ENCODE measurements at regions not wholly inside any gene's neighbourhood (a gene's known extent, or its start where the extent isn't known, plus 50 kb on each side); places are given as distances from the start of the nearest gene placed in this dataset.

GRCh38 chr13:74895042-74895796, 586.8 kb downstream of the TBC1D4 start:
- H3K4me3 ChIP-seq (ENCODE audit: control insufficient read depth, low read depth, low read length), result no peak overlapping the region
- no peak for TF ChIP-seq CTCF (IDR thresholded peaks at IDR 0.05; ENCODE audit: control insufficient read depth, insufficient read depth, low read depth, low read length, missing control alignments)
- DNase-seq (ENCODE audit: low read depth), result no peak

- no peak for DNase-seq (ENCODE audit: low read depth)
- no peak overlapping the region for H3K4me3 ChIP-seq (ENCODE audit: control insufficient read depth, low read depth, low read length)
- no peak for TF ChIP-seq CTCF (IDR thresholded peaks at IDR 0.05; ENCODE audit: control insufficient read depth, insufficient read depth, low read depth, low read length, missing control alignments)
These were observed 589.9 kb downstream of the TBC1D4 start for GRCh38 chr13:74892096-74892495.

DNA sequence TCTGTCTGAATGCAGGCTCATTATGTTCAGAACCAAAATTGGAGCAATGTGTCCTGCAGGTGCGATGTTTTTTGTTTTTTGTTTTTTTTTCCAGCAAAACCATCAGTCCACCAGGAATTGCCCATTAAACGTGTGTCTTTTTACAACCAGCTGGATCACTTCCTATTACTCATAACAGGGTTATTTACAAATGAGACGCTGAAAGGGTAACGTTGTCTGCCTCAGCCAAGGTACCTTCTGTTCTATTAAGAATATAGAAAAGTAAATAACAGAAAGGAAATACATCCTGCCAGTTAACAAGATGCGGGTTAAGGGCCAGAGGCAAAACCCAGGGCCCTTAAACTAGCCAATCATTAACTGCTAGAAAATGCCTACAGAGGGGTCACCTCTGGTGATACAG, 590.4 kb downstream of the TBC1D4 start:
- TF ChIP-seq CTCF (IDR thresholded peaks at IDR 0.05; ENCODE audit: control insufficient read depth, insufficient read depth, low read depth, low read length, missing control alignments), result no peak
- no peak for DNase-seq (ENCODE audit: low read depth)
- H3K4me3 ChIP-seq (ENCODE audit: control insufficient read depth, low read depth, low read length), result no peak overlapping the region

- H3K4me3 ChIP-seq (ENCODE audit: control insufficient read depth, low read depth, low read length), result no peak overlapping the region
- no peak for DNase-seq (ENCODE audit: low read depth)
- TF ChIP-seq CTCF (IDR thresholded peaks at IDR 0.05; ENCODE audit: control insufficient read depth, insufficient read depth, low read depth, low read length, missing control alignments), result no peak
These were observed 592.6 kb downstream of the TBC1D4 start for GRCh38 chr13:74889321-74889720.

DNA sequence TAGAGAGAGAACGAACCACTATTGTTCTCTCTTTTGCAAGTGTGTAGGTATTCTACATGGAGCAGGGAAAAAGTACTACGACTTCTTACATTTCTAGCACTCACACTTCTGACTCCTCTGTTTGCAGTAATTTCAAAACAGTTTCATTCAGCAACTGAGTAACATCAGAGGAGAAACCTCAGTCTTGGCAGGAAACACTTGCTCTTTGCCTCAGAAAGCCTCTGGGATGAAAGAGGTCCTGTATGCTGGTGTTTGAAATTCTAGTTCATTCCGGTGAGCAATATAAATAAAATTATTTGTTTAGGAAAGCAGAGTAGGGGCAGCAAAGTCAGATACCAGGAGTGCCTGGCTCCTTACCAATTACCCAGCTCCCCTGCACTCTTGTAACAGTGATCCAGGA, 595.5 kb downstream of the TBC1D4 start:
- TF ChIP-seq CTCF (IDR thresholded peaks at IDR 0.05; ENCODE audit: control insufficient read depth, insufficient read depth, low read depth, low read length, missing control alignments), result no peak
- no peak for DNase-seq (ENCODE audit: low read depth)
- no peak overlapping the region for H3K4me3 ChIP-seq (ENCODE audit: control insufficient read depth, low read depth, low read length)

GRCh38 chr13:74883834-74884233, 598.1 kb downstream of the TBC1D4 start:
- DNase-seq (ENCODE audit: low read depth), result no peak
- TF ChIP-seq CTCF (IDR thresholded peaks at IDR 0.05; ENCODE audit: control insufficient read depth, insufficient read depth, low read depth, low read length, missing control alignments), result no peak
- H3K4me3 ChIP-seq (ENCODE audit: control insufficient read depth, low read depth, low read length), result no peak overlapping the region
